SK-N-SH (cell line): ENCODE measurements at regions not wholly inside any gene's neighbourhood (a gene's known extent, or its start where the extent isn't known, plus 50 kb on each side); places are given as distances from the start of the nearest gene placed in this dataset.

Experiments
- CTCF ChIA-PET: fragments of 300-600, 350-600 bp; formaldehyde crosslinking; extraction: SDS; loops from one replicate; lab custom pipeline; 2021; lab: Yijun Ruan, JAX
- POLR2A ChIA-PET: fragments of 350-600 bp; sonication (Branson Sonifier 250); formaldehyde crosslinking; extraction: SDS; loops from one replicate; lab custom pipeline; 2020; ENCODE audit warnings: antibody characterized with exemption, inconsistent platforms; lab: Yijun Ruan, JAX
- DNase-seq: peaks from one replicate; pipeline ENCODE4 v3.0.0; 2012
- H2AFZ ChIP-seq: fragments of 200-600 bp; sonication (generic); 2 replicates; pipeline ENCODE4 v1.8.1; 2016; ENCODE audit warnings: antibody characterized with exemption, mild to moderate bottlenecking, low read depth
- H3F3A ChIP-seq: fragments of 200-600 bp; sonication (generic); replicated peaks from 2 replicates; pipeline ENCODE3; 2016; ENCODE audit warnings: antibody characterized with exemption, mild to moderate bottlenecking; ENCODE audit not compliant: insufficient read depth
- H3K27ac ChIP-seq, 2 experiments: fragments of 200-500 bp in 1 of 2; fragments of 200-600 bp in 1 of 2; sonication (Bioruptor generic) in 1 of 2; sonication (generic), shearing (Covaris generic) in 1 of 2; 2 replicates each; pipeline versions ENCODE4 v1.5.1 to v1.6.1; 2014 to 2016; ENCODE audit warnings: low read depth in 2 of 2, inconsistent platforms in 1 of 2, low read length in 1 of 2, mild to moderate bottlenecking in 1 of 2, mixed read lengths in 1 of 2
- H3K27me3 ChIP-seq: fragments of 200-600 bp; sonication (generic), shearing (Covaris generic); 2 replicates; pipeline ENCODE4 v1.6.1; 2016; ENCODE audit warnings: mixed run types; ENCODE audit not compliant: insufficient read depth
- H3K36me3 ChIP-seq, 2 experiments: fragments of 200-500 bp in 1 of 2; fragments of 200-600 bp in 1 of 2; sonication (Bioruptor generic) in 1 of 2; sonication (generic) in 1 of 2; replicated peaks in 1 of 2; 2 replicates each; pipeline versions ENCODE3 to v1.5.1; 2014 to 2016; ENCODE audit warnings: low read length in 1 of 2, mild to moderate bottlenecking in 1 of 2; ENCODE audit not compliant: insufficient read depth in 2 of 2, control insufficient read depth in 1 of 2
- H3K4me1 ChIP-seq, 2 experiments: fragments of 200-500 bp in 1 of 2; fragments of 200-600 bp in 1 of 2; sonication (Bioruptor generic) in 1 of 2; sonication (generic), shearing (Covaris generic) in 1 of 2; 2 replicates each; pipeline versions ENCODE4 v1.5.1 to v1.6.1; 2014 to 2016; ENCODE audit warnings: low read depth in 1 of 2, low read length in 1 of 2, mixed run types in 1 of 2; ENCODE audit not compliant: insufficient read depth in 2 of 2, control insufficient read depth in 1 of 2
- H3K4me2 ChIP-seq: fragments of 200-600 bp; sonication (generic), shearing (Covaris generic); 2 replicates; pipeline ENCODE4 v1.6.1; 2017; ENCODE audit warnings: mixed run types
- H3K4me3 ChIP-seq, 2 experiments: fragments of 200-500 bp in 1 of 2; fragments of 200-600 bp in 1 of 2; sonication (Bioruptor generic) in 1 of 2; sonication (generic), shearing (Covaris generic) in 1 of 2; 2 replicates each; pipeline versions ENCODE4 v1.5.1 to v1.8.1; 2014 to 2016; ENCODE audit warnings: low read depth in 2 of 2, inconsistent platforms in 1 of 2, low read length in 1 of 2, mild to moderate bottlenecking in 1 of 2, mixed read lengths in 1 of 2, moderate library complexity in 1 of 2
- H3K79me2 ChIP-seq: fragments of 200-600 bp; sonication (generic); 2 replicates; pipeline ENCODE4 v1.8.1; 2017; ENCODE audit warnings: mild to moderate bottlenecking; ENCODE audit not compliant: insufficient read depth
- H3K9ac ChIP-seq: fragments of 200-600 bp; sonication (generic); 2 replicates; pipeline ENCODE4 v1.6.1; 2017; ENCODE audit warnings: mixed run types
- H3K9me2 ChIP-seq: fragments of 200-600 bp; sonication (generic); 2 replicates; pipeline ENCODE4 v1.6.1; 2017; ENCODE audit warnings: mixed run types
- H3K9me3 ChIP-seq: fragments of 200-600 bp; sonication (generic); 2 replicates; pipeline ENCODE4 v1.6.1; 2017; ENCODE audit warnings: mixed run types, mild to moderate bottlenecking, moderate library complexity
- H4K20me1 ChIP-seq: fragments of 200-600 bp; sonication (generic); 2 replicates; pipeline ENCODE4 v1.6.1; 2017; ENCODE audit warnings: mild to moderate bottlenecking, mixed run types; ENCODE audit not compliant: insufficient read depth
- CTCF ChIP-seq: fragments of 200-600 bp; sonication (generic); IDR thresholded peaks from 2 replicates; pipeline ENCODE4 v1.6.1; 2017; ENCODE audit warnings: antibody characterized with exemption, mild to moderate bottlenecking, moderate library complexity
- EP300 ChIP-seq, 2 experiments: IDR thresholded peaks; 2 replicates each; pipeline versions ENCODE4 v1.4.0 to v1.6.1; 2012; ENCODE audit warnings: borderline replicate concordance in 1 of 2, low read depth in 1 of 2, low read length in 1 of 2
- EZH2phosphoT487 ChIP-seq: fragments of 200-600 bp; sonication (generic); IDR thresholded peaks from 2 replicates; pipeline ENCODE4 v1.6.1; 2017; ENCODE audit warnings: low read depth, mixed run types, mild to moderate bottlenecking, antibody characterized with exemption, moderate library complexity, borderline replicate concordance
- FOSL2 ChIP-seq: IDR thresholded peaks from 2 replicates; pipeline ENCODE4 v1.4.0; 2012; ENCODE audit warnings: low read depth, mild to moderate bottlenecking, moderate library complexity, borderline replicate concordance
- FOXJ3 ChIP-seq: sonication (generic); formaldehyde crosslinking; IDR thresholded peaks from 2 replicates; pipeline ENCODE4 v1.5.1; 2020; ENCODE audit warnings: mild to moderate bottlenecking, missing genetic modification reagents
- FOXM1 ChIP-seq: IDR thresholded peaks from 2 replicates; pipeline ENCODE4 v1.4.0; 2012; ENCODE audit warnings: low read depth, mild to moderate bottlenecking
- GATA2 ChIP-seq: sonication (generic); formaldehyde crosslinking; IDR thresholded peaks from 2 replicates; pipeline ENCODE4 v1.5.0; 2020; ENCODE audit warnings: mild to moderate bottlenecking, missing genetic modification reagents
- IRF3 ChIP-seq: fragments of 150-350 bp; IDR thresholded peaks from 2 replicates; pipeline ENCODE4 v1.6.1; 2016; ENCODE audit warnings: mild to moderate bottlenecking, low read depth, low read length
- MXI1 ChIP-seq: IDR thresholded peaks from 2 replicates; pipeline ENCODE4 v1.6.1; 2012; ENCODE audit warnings: mild to moderate bottlenecking, low read depth, low read length, improper control_type of control experiment
- PBX3 ChIP-seq: IDR thresholded peaks from 2 replicates; pipeline ENCODE4; 2012
- RAD21 ChIP-seq: IDR thresholded peaks from 2 replicates; pipeline ENCODE4 v1.6.1; 2012; ENCODE audit warnings: mild to moderate bottlenecking, low read length
- REST ChIP-seq: IDR thresholded peaks from 2 replicates; pipeline ENCODE4 v1.6.1; 2012; ENCODE audit warnings: mild to moderate bottlenecking, low read depth, low read length, moderate library complexity
- USF1 ChIP-seq: IDR thresholded peaks from 2 replicates; pipeline ENCODE4 v1.4.0; 2012; ENCODE audit warnings: low read depth, borderline replicate concordance
- YY1 ChIP-seq: IDR thresholded peaks from 2 replicates; pipeline ENCODE4 v1.4.0; 2012; ENCODE audit warnings: low read depth, mild to moderate bottlenecking
- ZBTB33 ChIP-seq: IDR thresholded peaks from 2 replicates; pipeline ENCODE4 v1.4.0; 2012; ENCODE audit warnings: low read depth, borderline replicate concordance
- WGBS: methylation state at CpG from one replicate; pipeline ENCODE4 v1.1.6; 2017; ENCODE audit warnings: low lambda C conversion rate; 5-methylcytosine and 5-hydroxymethylcytosine counted together

- no peaks in the 10 kb centered on the region for H3K27me3 ChIP-seq
- H3K9me3 ChIP-seq: no peaks in the 10 kb centered on the region
- H3K4me2 ChIP-seq: no peak overlapping the region
- no peak overlapping the region for H3K4me3 ChIP-seq
- no peaks in the 10 kb centered on the region for H3K4me1 ChIP-seq
- DNase-seq: no peak
- ChIA-PET CTCF (no interaction called here), POLR2A (no interaction called here)
- WGBS: 25% methylated on average over 5 of the region's 5 CpGs
- no peaks in the 10 kb centered on the region for H4K20me1 ChIP-seq
- H3F3A ChIP-seq: no peaks in the 10 kb centered on the region
- no peak for TF ChIP-seq FOXM1
- TF ChIP-seq CTCF: no peak
- TF ChIP-seq RAD21: no peak
- TF ChIP-seq EP300 (IDR thresholded peaks at IDR 0.05; ENCODE audit: borderline replicate concordance in 1 of 2, low read depth in 1 of 2, low read length in 1 of 2): no peak
- no peak for TF ChIP-seq YY1
- TF ChIP-seq MXI1: no peak
- no peak for TF ChIP-seq EZH2phosphoT487
- TF ChIP-seq FOXJ3 (CRISPR knock-in tag): no peak
- no peak for TF ChIP-seq GATA2 (CRISPR knock-in tag)
- TF ChIP-seq ZBTB33: no peak
- no peak for TF ChIP-seq REST
- TF ChIP-seq IRF3: no peak
- no peak for TF ChIP-seq USF1
- no peak for TF ChIP-seq PBX3
- TF ChIP-seq FOSL2: no peak
- no peaks in the 10 kb centered on the region for H3K79me2 ChIP-seq
- H3K9ac ChIP-seq: no peak overlapping the region
- no peak overlapping the region for H2AFZ ChIP-seq
- H3K9me2 ChIP-seq: no peaks in the 10 kb centered on the region
- H3K27ac ChIP-seq: no peak overlapping the region
- no peaks in the 10 kb centered on the region for H3K36me3 ChIP-seq
Measured at GRCh38 chr6:48614326-48614725, 503.3 kb upstream of the PTCHD4 start.
